ENCODE measurements at regions not wholly inside any gene's neighbourhood (a gene's known extent, or its start where the extent isn't known, plus 50 kb on each side); places are given as distances from the start of the nearest gene placed in this dataset.

DNA sequence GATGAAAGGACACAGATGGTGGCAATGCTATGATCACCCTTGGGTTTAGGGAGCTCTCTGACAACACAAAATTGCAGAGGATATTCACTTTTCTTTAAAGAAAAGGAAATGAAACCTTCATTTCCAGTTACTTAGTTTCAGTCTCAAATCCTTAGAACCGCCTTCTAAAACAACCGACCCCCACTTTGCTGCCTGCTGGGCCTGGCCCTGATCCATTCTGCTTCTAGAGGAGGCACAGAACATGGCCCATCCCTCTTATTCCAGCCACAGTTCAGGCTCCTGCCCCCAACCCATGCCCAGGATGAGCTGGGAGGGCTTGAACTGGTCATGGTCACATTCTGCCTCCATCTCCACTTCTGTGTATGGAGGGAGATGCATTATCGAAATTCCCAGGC lies 311.6 kb downstream of the EN1 start (continued):
- TF ChIP-seq ZHX1 (conservative IDR thresholded peaks at IDR 0.05; ENCODE audit: low read length) (no peak), ZFP1 (CRISPR knock-in tag; IDR thresholded peaks at IDR 0.05) (no peak), TSC22D4 (tag; IDR thresholded peaks at IDR 0.05) (no peak), ELF1 (tag; IDR thresholded peaks at IDR 0.05) (no peak), ZNF551 (CRISPR knock-in tag; IDR thresholded peaks at IDR 0.05) (no peak), PRMT5 (CRISPR knock-in tag; IDR thresholded peaks at IDR 0.05) (no peak), TCF7 (IDR thresholded peaks at IDR 0.05; ENCODE audit: borderline replicate concordance) (no peak), ESRRA (IDR thresholded peaks at IDR 0.05; ENCODE audit: borderline replicate concordance, low read depth) (no peak), HLTF (IDR thresholded peaks at IDR 0.05) (no peak)

GRCh38 chr2:118535171-118535817 lies 312.2 kb downstream of the EN1 start:
- FAIRE-seq, result no peak
- no TSS peak for BruUV-seq (replicated peaks)
- DNase-seq (ENCODE audit: extremely low read depth in 1 of 4, low spot score in 3 of 4), result no peak
- Histone ChIP-seq H3K9me3 (replicated peaks; ENCODE audit: control insufficient read depth, insufficient read depth, low read depth, low read length) (no peaks in the 10 kb centered on the region), H3K4me1 (replicated peaks in 1 of 2; ENCODE audit: control insufficient read depth in 2 of 2, insufficient read depth in 2 of 2, low read length in 2 of 2) (no peaks in the 10 kb centered on the region), H3K4me3 (no peak overlapping the region), H3K9me1 (ENCODE audit: control insufficient read depth, insufficient read depth, low read length) (no peaks in the 10 kb centered on the region), H3K27ac (ENCODE audit: extremely low read depth, low read depth, low read length) (no peak overlapping the region), H3K9ac (ENCODE audit: insufficient read depth in 1 of 2, low read depth in 2 of 2, low read length in 2 of 2) (no peak overlapping the region), H2AFZ (ENCODE audit: low read depth, low read length) (no peak overlapping the region), H4K20me1 (replicated peaks; ENCODE audit: control insufficient read depth, insufficient read depth, low read length) (no peaks in the 10 kb centered on the region), H3K4me2 (ENCODE audit: insufficient read depth, low read length) (no peak overlapping the region), H3K27me3 (ENCODE audit: control insufficient read depth in 2 of 2, insufficient read depth in 2 of 2, low read length in 2 of 2) (peaks cover 0 to 14% of the 10 kb centered on the region in 2 experiments; a peak in 1 of 5 replicates), H3K79me2 (ENCODE audit: control insufficient read depth, insufficient read depth, low read length) (no peaks in the 10 kb centered on the region), H3K36me3 (ENCODE audit: control insufficient read depth, insufficient read depth, low read length) (no peaks in the 10 kb centered on the region)
- in situ Hi-C loops (cut with MboI) (no loop called here), intact Hi-C loops (cut with micrococcal nuclease) (no loop called here)
- ATAC-seq, result no peak
- POLR2A ChIA-PET, result no interaction called here
- CTCF ChIA-PET (ENCODE audit: low intra/inter-chr PET ratio), result no interaction called here
- WGBS (ENCODE audit: insufficient coverage, low coverage, missing lambda C conversion rate), result 2% methylated on average over 7 of the region's 7 CpGs
- TF ChIP-seq TCFL5 (CRISPR knock-in tag; conservative IDR thresholded peaks at IDR 0.05), result no peak
- no peak for TF ChIP-seq PBX2 (CRISPR knock-in tag; IDR thresholded peaks at IDR 0.05; ENCODE audit: low read depth)
- TF ChIP-seq PBX2 (tag; conservative IDR thresholded peaks at IDR 0.05; ENCODE audit: low read depth), result no peak
- TF ChIP-seq GABPA (tag; conservative IDR thresholded peaks at IDR 0.05; ENCODE audit: low read depth), result no peak
- TF ChIP-seq, protein P1, sequence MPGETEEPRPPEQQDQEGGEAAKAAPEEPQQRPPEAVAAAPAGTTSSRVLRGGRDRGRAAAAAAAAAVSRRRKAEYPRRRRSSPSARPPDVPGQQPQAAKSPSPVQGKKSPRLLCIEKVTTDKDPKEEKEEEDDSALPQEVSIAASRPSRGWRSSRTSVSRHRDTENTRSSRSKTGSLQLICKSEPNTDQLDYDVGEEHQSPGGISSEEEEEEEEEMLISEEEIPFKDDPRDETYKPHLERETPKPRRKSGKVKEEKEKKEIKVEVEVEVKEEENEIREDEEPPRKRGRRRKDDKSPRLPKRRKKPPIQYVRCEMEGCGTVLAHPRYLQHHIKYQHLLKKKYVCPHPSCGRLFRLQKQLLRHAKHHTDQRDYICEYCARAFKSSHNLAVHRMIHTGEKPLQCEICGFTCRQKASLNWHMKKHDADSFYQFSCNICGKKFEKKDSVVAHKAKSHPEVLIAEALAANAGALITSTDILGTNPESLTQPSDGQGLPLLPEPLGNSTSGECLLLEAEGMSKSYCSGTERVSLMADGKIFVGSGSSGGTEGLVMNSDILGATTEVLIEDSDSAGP (CRISPR knock-in tag; IDR thresholded peaks at IDR 0.05), result no peak
- TF ChIP-seq ZNF436 (CRISPR knock-in tag; IDR thresholded peaks at IDR 0.05), result no peak
- TF ChIP-seq ZNF384 (IDR thresholded peaks at IDR 0.05; ENCODE audit: low read depth, low read length), result no peak
- TF ChIP-seq ZNF354B (CRISPR knock-in tag; IDR thresholded peaks at IDR 0.05), result no peak

Data from K562 (cell line).